RCC 7860 (cell line): ENCODE measurements at regions not wholly inside any gene's neighbourhood (a gene's known extent, or its start where the extent isn't known, plus 50 kb on each side); places are given as distances from the start of the nearest gene placed in this dataset.
"Not testable (repeated sequence)": the region's sequence is repeated elsewhere in the genome, so short reads cannot be mapped to it uniquely, and the experiment has no call there.

Experiments used
- DNase-seq: peaks from one replicate; pipeline ENCODE4 v3.0.0-alpha.2; 2015; ENCODE audit warnings: low spot score
- FAIRE-seq: peaks from 2 replicates; lab custom pipeline; 2012; peaks lifted over from hg19 to GRCh38; lab: Jason Lieb, UNC

DNA sequence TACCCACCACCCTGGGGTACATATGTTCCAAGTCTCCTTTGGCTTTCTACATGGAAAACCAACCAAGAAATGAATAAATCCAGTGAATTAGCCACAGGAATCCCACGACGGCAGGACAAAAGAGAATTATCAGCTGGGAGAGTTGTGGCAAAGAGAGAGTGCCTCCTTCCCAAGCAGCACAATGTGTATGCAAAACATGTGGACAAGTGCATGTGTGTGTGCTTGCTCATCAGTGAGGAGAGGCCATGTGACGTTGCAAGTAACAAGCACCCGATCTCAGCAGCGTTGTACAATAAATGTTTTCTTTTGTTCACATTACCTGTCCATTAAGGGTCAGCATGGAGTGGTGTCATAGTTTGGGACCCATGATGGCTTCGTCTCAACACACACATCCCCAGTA, 50.0 kb upstream of the EMX2 start:
- FAIRE-seq (no peak), DNase-seq (no peak)

DNA sequence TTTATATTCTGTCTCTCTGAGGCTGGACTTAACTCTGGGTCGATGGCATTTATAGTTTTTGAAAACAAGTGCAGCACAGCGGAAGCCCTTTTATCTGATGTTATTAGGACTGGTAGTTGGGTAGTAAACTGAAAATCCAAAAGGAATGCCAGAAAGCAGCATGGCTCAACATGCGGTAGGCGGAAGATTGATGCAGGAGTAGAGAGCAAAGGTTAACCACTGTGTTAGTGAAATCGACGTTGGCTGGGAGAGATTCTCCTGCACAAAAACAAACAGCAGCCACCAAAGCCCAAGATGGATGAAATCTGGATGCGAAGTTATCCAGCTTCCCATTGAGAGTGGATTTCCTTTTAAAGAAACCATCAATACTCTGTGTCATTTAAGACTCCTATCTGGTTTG, 54.5 kb upstream of the EMX2 start:
- no peak for DNase-seq
- FAIRE-seq = no peak

DNA sequence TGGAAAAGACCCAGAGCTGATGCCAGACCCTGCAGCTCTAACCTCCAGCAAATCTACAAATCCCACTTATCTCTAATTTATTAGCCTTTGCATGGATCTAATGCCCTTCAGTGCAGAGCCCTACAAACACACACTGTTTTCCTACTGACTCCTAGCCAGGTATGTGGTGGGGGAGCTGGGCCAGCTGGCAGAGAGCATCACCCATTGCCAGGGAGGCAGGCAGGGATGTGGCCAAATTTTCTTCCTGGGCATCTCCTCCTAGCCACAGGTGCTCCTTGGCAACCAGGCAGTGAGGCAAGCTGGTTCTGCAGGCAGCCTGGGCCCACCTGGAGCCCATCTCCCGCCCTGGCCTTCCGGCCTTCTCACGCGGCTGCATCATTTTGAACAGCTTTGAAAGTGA, 55.9 kb upstream of the EMX2 start:
- FAIRE-seq (no peak), DNase-seq (no peak)

DNA sequence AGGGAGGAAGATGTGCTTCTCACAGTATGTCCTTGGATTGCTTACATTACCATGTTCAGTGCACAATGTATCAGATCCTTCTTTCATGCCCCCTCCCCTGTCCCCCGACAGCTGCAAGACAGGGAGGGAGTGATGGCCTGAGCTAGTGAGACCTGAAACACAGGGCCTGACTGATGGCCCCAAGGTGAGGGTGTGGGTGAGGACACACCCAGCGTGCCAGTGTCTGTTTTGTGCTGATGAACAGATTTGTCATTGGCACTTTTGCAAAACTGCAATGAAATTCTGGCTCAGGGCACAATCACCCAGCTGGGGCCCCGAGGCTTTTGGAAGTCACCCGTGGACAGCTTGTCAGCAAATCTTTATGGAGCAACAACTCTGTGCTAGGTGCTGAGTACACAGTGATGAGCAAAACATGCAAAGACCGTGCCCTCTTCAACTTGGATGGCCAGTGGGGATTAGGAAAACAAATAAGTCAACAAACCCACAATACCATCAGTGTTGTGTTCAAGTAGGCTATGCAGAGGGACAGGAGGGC, 59.4 kb upstream of the EMX2 start:
- DNase-seq (no peak), FAIRE-seq (no peak)

DNA sequence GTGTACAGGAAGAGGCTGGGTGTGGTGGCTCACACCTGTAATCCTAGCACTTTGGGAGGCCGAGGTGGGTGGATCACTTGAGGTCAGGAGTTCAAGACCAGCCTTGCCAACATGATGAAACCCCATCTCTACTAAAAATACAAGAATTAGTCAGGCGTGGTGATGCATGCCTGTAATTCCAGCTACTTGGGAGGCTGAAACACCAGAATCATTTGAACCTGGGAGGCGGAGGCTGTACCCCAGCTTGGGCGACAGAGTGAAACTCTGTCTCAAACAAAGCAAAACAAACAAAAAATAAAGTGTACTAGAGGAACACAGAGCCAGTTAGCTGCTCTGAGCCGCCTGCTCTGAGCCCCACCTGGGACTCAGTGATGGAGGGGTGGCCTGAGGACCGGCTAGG, 61.5 kb upstream of the EMX2 start:
- DNase-seq, FAIRE-seq: not testable (repeated sequence)

- FAIRE-seq = no peak
- no peak for DNase-seq
Measured at GRCh38 chr10:117480097-117480496, 62.4 kb upstream of the EMX2 start.

GRCh38 chr10:117477961-117478670, 64.4 kb upstream of the EMX2 start:
- peak; percentile 89 for DNase-seq
- peak; percentile 81 for FAIRE-seq

DNA sequence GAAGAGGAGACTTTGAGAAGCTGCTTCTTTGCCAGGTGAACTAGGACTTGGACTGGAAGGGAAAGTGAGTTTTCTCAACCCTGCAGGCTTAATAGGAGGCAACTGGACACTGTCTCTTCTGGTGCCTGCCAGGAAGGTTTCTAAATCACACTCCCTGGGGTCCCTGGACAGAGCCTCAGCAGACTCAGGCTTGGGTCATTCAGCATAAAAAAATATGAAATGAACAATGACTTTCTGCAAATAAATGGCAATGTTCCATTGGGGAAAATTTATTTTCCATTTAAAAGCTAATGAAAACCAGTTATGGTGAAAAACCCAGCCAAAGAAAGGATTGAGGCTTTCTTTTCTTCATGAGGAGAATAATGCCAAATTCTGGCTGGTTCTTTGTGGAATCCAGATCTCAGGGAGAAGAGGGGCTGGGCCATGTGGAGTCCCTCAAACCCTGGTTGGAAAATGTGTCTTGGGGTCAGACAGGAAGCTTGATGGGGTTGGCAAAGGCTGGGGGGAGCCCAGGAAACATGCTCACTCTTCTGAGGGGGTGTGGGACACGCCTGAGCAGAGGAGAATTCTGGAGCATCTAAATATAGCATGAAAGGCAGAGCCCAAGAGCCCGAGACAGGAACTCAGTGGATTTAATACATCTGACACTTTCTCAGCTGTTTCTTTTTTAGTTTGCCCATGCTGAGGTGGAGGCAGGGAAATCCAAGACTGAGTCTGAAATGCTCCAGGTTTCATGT, 65.2 kb upstream of the EMX2 start:
- DNase-seq (no peak), FAIRE-seq (no peak)

GRCh38 chr10:117476716-117477115, 65.8 kb upstream of the EMX2 start:
- DNase-seq = no peak

GRCh38 chr10:117476281-117476680, 66.3 kb upstream of the EMX2 start:
- FAIRE-seq = no peak
- DNase-seq = no peak

More at GRCh38 chr10:117476716-117477115, 65.8 kb upstream of the EMX2 start:
- no peak for FAIRE-seq

- FAIRE-seq (no peak), DNase-seq (no peak)
Measured at GRCh38 chr10:117472872-117473271, 69.7 kb upstream of the EMX2 start.

DNA sequence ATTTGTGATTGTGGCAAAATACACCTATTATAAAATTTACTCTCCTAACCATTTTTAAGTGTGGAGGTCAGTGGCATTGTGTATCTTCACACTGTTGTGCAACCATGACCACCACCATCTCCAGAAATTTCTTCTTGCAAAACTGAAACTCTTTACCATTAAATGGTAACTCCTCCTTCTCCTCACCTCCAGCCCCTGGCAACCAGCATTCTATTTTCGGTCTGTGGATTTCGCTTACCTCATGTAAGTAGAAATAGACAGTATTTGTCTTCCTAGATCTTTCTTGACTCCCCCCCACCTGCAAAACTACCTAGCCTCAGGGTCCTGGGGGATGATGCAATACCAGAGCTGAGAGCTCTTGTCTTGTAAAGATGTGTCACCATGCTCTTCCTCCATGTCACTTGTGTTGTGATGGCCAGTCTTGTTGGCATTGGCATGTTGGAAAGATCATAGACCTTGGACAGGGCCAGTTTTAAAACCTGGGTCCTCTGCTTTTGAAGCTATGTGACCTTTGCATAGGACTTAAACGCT, 71.1 kb upstream of the EMX2 start:
- DNase-seq (no peak), FAIRE-seq (no peak)

GRCh38 chr10:117470733-117471132, 71.8 kb upstream of the EMX2 start:
- FAIRE-seq (no peak), DNase-seq (no peak)

DNA sequence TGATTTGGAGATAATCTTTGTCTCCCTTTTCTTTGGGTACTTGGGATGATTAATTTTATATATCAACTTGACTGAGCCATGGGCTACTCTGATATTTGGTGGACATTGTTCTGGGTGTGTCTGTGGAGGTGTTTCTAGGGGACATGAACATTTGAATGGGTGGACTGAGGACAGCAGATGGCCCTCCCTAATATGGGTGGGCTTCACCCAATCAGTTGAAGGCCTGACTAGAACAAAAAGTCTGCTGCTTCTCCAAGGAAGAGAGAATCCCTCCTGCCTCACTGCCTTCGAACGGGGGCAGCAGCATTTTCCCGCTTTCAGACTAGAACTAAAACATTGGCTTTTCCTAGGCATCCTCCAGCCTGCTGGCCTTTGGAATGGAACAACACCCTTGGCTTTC, 73.9 kb upstream of the EMX2 start:
- no peak for DNase-seq
- no peak for FAIRE-seq

DNA sequence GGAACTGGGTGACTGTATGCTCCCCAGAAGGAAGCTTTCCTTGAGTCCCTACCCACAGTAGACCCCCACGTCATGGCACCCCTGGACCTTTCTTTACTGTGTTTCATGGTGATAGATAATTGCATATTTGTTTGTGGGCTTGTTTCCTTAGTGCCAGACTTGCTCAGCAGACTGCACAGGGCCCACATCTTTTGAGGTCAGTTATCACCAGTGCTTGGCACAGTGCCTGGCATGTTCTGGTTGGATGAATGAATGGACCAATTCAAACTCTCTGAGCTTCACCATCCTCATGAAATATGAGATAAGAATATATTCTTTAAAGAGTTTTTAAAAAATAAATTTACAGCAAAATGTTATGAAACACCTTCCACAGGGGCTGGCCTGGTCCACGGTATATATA, 78.4 kb upstream of the EMX2 start:
- FAIRE-seq = no peak
- peak; percentile 32 for DNase-seq

DNA sequence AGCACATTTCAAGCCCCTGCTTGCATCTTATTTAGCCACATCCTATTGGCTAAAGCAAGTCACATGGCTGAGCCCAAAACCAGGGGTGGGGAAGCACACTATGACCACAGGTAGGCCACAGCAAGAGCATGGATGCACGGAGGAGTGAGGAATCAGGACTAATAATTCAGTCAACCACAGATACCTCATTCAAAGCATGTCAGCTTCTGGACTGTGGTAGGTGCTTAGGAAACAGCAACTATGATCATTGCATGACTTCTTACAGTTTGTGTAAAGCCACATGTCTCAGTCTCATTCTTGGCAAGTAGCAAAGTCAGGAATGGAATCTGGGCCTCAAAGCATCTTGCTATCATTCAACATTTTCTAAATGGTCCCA, 79.0 kb upstream of the EMX2 start:
- FAIRE-seq = no peak

DNA sequence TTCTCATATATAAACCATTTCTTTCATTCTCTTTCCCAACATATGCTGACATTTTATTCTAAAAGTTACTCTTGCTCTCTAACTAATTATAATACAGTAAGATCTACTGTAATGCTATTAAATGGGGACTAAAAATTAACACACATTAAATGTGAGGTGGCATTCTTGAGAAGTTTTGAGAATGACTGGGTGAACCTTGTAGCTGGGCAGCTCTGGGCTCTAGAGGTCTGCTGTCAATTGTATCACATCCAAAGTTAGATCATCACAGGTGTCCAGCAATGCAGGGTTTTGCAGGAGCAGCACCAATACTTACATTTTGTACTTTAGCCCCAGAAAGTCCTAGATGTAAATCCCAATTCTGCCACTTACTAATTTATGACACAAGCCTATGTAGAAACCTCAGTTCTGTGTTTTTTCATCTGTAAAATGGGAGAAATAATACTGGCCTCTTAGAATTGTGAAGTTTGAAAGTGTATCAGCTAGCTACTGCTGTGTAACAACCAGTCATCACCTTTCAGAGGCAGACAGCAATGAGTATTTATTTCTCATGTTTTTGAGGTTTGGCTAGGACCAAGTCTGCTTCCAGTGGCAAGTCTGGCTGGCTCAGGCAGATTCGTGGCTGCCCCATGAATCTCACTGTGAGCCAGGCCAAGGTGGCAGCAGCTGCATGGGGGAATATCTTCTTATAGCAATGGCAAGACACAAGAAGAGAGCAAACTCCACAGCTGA, 79.6 kb upstream of the EMX2 start:
- FAIRE-seq (no peak), DNase-seq (no peak)

More for the DNA sequence above, 79.0 kb upstream of the EMX2 start:
- DNase-seq = no peak

GRCh38 chr10:117462424-117462792, 80.1 kb upstream of the EMX2 start:
- DNase-seq (no peak), FAIRE-seq (no peak)

DNA sequence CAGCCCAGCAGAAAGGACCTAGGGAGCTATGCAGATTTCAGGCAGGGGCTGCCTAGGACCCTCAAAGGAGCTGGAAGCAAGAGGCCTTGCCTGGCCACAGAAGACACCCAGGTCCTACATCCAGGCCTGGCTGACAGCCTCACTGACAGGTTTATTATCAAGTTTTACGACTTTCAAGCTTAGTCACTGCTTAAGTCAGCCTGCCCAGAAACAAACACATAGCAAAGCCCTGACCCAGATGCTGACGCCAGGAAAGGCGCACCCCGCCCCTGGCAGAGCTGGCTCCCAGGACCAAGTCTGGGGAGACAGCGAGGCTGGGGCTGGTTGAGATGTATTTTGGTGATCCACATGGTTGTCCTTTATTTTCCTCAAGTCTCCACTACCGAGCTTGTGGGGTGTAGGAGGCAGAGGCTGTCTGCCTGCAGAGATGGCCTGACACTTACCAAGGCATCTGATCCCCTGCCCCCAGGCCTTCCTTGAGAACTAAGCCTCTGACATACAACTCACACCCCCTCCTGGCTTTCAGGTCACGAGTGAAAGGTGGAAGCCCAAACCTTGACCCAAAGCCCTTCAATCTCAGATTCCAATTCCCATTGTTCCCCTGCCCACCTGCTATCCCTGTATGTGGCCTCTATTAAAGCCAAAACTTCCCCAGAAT, 80.7 kb upstream of the EMX2 start:
- FAIRE-seq (peak; percentile 79), DNase-seq (peak; percentile 81)

GRCh38 chr10:117460846-117461765, 81.4 kb upstream of the EMX2 start:
- DNase-seq (peak; percentile 51), FAIRE-seq (peak; percentile 33)
